ENCODE measurements at regions not wholly inside any gene's neighbourhood (a gene's known extent, or its start where the extent isn't known, plus 50 kb on each side); places are given as distances from the start of the nearest gene placed in this dataset.

DNA sequence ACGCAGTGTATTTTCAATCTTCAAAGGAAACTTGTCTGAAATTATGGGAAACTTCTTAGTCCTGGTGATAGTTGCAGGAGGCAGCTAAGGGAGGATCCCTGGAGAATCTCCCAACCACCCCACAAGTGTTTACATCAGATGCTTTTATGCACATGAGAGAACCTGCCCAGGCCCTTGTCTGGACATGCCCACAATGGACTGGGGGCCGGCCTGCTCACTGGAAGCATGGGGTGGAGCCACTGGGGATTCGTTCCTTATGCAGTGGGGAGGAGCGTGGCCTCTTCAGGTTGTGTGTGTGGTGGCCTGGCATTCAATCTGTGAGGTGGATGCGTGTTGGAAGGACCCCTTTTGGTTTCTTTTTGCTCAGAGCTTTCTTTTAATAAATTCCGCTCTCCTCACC is 398.7 kb upstream of the PPP1R2C start:
- TF ChIP-seq, protein P1, sequence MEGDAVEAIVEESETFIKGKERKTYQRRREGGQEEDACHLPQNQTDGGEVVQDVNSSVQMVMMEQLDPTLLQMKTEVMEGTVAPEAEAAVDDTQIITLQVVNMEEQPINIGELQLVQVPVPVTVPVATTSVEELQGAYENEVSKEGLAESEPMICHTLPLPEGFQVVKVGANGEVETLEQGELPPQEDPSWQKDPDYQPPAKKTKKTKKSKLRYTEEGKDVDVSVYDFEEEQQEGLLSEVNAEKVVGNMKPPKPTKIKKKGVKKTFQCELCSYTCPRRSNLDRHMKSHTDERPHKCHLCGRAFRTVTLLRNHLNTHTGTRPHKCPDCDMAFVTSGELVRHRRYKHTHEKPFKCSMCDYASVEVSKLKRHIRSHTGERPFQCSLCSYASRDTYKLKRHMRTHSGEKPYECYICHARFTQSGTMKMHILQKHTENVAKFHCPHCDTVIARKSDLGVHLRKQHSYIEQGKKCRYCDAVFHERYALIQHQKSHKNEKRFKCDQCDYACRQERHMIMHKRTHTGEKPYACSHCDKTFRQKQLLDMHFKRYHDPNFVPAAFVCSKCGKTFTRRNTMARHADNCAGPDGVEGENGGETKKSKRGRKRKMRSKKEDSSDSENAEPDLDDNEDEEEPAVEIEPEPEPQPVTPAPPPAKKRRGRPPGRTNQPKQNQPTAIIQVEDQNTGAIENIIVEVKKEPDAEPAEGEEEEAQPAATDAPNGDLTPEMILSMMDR (IDR thresholded peaks at IDR 0.05), result no peak
- DNase-seq, result no peak
- H3K4me3 Mint-ChIP-seq, result no peak overlapping the region
- H3K9me3 Mint-ChIP-seq, result no peaks in the 10 kb centered on the region
- no peak overlapping the region for H3K27ac Mint-ChIP-seq
- no peaks in the 10 kb centered on the region for H3K36me3 Mint-ChIP-seq (ENCODE audit: low read depth)
- no peaks in the 10 kb centered on the region for H3K4me1 Mint-ChIP-seq (ENCODE audit: low read depth)
- no peaks in the 10 kb centered on the region for H3K27me3 Mint-ChIP-seq (ENCODE audit: insufficient read depth)

DNA sequence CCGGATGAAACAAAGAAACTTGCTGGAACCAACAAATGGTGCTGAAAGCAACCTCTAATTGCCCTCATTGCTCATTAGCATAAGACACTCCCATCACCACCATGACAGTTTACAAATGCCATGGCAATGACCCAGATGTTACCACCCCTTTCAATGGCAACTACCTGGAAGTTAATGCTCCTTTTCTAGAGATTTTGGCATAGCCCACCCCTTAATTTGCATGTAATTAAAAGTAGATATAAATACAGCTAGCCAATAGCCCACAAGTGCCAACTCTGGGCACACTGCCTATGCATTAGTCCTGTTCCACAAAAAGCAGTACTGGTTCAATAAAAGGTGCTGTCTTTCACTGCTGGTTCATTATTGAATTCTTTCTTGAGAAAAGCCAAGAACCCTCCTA is 410.3 kb upstream of the PPP1R2C start:
- H3K4me3 Mint-ChIP-seq, result no peak overlapping the region
- peaks cover 8% of the 10 kb centered on the region; the same call in 1 of the 2 replicates for H3K9me3 Mint-ChIP-seq
- no peaks in the 10 kb centered on the region for H3K36me3 Mint-ChIP-seq (ENCODE audit: low read depth)
- H3K27ac Mint-ChIP-seq, result no peak overlapping the region
- no peaks in the 10 kb centered on the region for H3K4me1 Mint-ChIP-seq (ENCODE audit: low read depth)
- peaks cover 2% of the 10 kb centered on the region for H3K27me3 Mint-ChIP-seq (ENCODE audit: insufficient read depth)
- no peak for DNase-seq
- TF ChIP-seq, protein P1 (IDR thresholded peaks at IDR 0.05), result no peak

DNA sequence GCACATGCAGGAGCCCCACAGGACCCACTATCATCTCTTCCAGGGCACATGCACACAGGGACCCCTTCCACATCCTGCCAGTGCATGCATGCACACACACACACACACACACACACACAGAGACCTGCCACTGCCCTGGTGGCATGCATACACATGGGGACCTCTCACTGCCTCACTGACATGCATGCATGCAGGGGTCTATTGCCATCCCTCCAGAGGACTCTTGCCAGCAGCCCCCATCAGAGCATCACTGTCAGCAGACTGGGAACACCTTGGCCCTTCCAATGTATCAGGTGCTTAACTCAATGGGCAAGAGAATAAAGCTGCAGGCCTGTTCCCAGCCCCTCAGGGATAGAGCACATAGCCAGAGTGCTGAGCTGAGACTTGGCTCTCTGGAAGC is 433.6 kb upstream of the PPP1R2C start:
- Mint-ChIP-seq H3K4me3 (no peak overlapping the region), H3K9me3 (peaks cover 18% of the 10 kb centered on the region), H3K4me1 (ENCODE audit: low read depth) (no peaks in the 10 kb centered on the region), H3K27me3 (ENCODE audit: insufficient read depth) (no peaks in the 10 kb centered on the region), H3K27ac (no peak overlapping the region), H3K36me3 (ENCODE audit: low read depth) (no peaks in the 10 kb centered on the region)
- DNase-seq, result no peak
- TF ChIP-seq, protein P1 (IDR thresholded peaks at IDR 0.05), result no peak

DNA sequence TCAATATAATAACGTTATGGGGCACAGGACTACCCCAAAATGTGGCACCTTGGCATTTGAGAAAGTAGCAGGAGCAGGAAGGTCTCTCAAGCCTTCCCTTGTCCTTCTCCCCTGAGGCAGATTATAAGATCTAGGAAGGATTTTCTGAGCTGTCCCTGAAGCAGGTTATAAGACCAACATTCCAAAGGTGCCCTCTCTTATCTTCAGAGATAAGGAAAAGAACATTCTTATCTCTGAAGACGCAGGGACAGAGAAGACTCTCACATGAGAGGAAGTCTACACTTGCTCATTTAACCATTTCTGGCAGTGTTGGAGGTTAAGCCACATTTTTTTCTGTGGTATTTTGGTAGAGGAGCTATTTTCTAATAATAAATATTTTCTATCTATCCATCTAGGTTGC is 437.9 kb upstream of the MAOA start:
- Mint-ChIP-seq H3K36me3 (ENCODE audit: low read depth) (no peaks in the 10 kb centered on the region), H3K4me1 (ENCODE audit: low read depth) (no peaks in the 10 kb centered on the region), H3K4me3 (no peak overlapping the region), H3K27ac (no peak overlapping the region), H3K27me3 (ENCODE audit: insufficient read depth) (no peaks in the 10 kb centered on the region), H3K9me3 (peaks cover 4% of the 10 kb centered on the region; the same call in 1 of the 2 replicates)
- no peak for DNase-seq
- TF ChIP-seq, protein P1 (IDR thresholded peaks at IDR 0.05), result no peak

DNA sequence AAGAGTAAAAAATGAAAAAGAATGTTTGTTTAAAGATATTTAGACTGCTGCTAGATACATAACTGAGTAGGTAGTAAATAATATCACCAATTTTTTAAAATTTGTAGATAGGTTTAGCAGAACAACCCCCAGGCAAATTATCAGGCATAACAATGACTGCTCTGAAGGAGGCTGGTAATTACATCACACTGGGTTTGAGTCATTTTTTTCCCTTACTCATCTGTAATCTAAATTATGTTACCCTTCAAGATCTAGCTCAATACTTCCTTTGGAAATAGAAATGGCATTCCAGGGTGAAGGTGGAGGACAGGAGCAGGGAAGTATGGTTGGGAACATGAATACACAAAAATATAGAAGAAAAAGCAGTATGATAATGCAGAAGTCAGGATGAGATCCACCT is 431.6 kb upstream of the MAOA start:
- TF ChIP-seq, protein P1 (IDR thresholded peaks at IDR 0.05), result no peak
- H3K27ac Mint-ChIP-seq, result no peak overlapping the region
- no peak for DNase-seq
- H3K4me1 Mint-ChIP-seq (ENCODE audit: low read depth), result no peaks in the 10 kb centered on the region
- no peak overlapping the region for H3K4me3 Mint-ChIP-seq
- H3K9me3 Mint-ChIP-seq, result 0 out of 2 replicates have a peak, but pooled peaks cover 4% of the 10 kb centered on the region
- H3K36me3 Mint-ChIP-seq (ENCODE audit: low read depth), result no peaks in the 10 kb centered on the region
- no peaks in the 10 kb centered on the region for H3K27me3 Mint-ChIP-seq (ENCODE audit: insufficient read depth)

Measured in HFFc6 (cell line).